PC-9 (cell line): ENCODE measurements at regions not wholly inside any gene's neighbourhood (a gene's known extent, or its start where the extent isn't known, plus 50 kb on each side); places are given as distances from the start of the nearest gene placed in this dataset.

ENCODE experiments used
- CTCF ChIP-seq: fragments of 200-600 bp; sonication (generic); conservative IDR thresholded peaks from 2 replicates; pipeline ENCODE4 v1.6.1; 2017; ENCODE audit warnings: mixed run types, antibody characterized with exemption, mild to moderate bottlenecking, moderate library complexity
- EZH2 ChIP-seq: fragments of 200-600 bp; sonication (generic); IDR thresholded peaks from 2 replicates; pipeline ENCODE4 v1.8.0; 2017; ENCODE audit warnings: antibody characterized with exemption, low read depth

- TF ChIP-seq CTCF = no peak
- TF ChIP-seq EZH2 = no peak
Measured at GRCh38 chr2:173684896-173685459, 280.2 kb downstream of the SP3 start.
